HG02588 (cell line): ENCODE measurements at regions not wholly inside any gene's neighbourhood (a gene's known extent, or its start where the extent isn't known, plus 50 kb on each side); places are given as distances from the start of the nearest gene placed in this dataset.

ENCODE experiments used
- ATAC-seq: cut with Tn5 transposase; IDR thresholded peaks from one replicate; pipeline ENCODE4 v1.9.1; 2021; ENCODE audit warnings: mild to moderate bottlenecking, moderate library complexity; ENCODE audit not compliant: unreplicated experiment

GRCh38 chr10:128418819-128419218, 292.6 kb upstream of the MKI67 start:
- ATAC-seq, result no peak

DNA sequence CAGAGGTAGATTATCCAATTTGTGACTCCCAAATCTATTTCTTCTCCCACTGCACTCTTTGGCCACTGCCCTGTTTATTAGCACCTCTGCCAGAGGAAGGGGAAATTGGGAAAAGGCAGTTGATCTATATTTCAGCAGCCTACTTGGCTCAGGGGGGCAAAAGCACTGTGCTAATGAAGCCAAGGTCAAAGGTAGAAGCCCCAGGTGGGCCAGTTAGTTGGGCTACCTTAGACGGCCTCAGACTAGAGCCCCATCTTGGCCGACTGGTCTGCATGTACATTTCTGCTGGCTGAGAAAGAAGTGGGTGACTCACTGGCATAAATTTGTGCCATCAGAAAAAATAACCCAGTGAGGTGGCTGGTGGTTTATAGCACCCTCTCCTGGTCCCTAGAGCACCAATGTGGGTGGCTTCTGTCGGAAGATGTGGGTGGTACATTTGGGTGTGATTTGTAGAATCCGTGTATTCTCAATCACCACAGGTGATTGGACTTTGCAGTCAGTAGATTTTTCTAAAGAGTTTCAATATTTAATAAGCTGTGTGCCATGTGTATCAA, 293.3 kb upstream of the MKI67 start:
- no peak for ATAC-seq

- no peak for ATAC-seq
Observed at GRCh38 chr10:128420623-128421022, 294.4 kb upstream of the MKI67 start.

- ATAC-seq, result no peak
Observed at GRCh38 chr10:128421371-128422160, 295.3 kb upstream of the MKI67 start.

DNA sequence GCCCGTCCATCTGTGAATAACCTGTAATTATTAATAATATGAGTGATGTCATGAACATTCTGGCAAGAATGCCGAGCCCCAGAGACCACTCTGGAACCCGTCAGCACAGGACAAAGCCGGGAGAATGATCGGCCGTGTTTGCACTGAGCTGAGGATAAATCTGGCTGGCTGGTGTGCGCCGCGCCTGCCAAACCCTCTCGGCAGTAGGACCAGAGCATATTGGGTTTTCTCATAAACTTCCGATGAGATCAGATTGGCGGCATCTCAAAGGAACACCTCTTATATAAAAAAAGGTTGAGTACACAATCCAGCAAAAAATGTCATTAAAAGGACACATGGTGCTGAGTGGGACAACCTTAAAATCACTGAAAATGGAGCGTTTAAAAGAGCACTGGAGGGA, 296.0 kb upstream of the MKI67 start:
- ATAC-seq, result no peak

- ATAC-seq, result no peak
Observed at GRCh38 chr10:128422999-128423398, 296.8 kb upstream of the MKI67 start.

DNA sequence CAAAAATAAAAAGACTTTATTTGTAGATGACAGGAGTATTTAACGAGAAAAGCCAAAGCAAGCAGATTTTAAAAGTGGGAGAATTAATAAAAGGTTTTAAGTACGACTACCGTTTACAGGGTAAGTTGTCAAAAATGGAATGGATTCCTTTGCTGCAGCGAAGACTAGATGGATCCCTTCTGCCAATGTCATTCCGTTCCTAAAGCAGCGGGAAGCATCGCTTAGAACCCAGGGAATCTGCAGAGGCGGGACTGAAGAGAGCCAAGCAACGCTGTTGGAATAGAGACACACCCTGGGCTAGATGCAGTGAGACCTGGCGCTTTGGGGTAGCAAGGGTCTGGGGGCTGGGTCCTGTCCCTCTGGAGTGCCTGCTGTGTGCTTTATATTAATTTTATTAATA, 303.1 kb upstream of the MKI67 start:
- ATAC-seq, result no peak

DNA sequence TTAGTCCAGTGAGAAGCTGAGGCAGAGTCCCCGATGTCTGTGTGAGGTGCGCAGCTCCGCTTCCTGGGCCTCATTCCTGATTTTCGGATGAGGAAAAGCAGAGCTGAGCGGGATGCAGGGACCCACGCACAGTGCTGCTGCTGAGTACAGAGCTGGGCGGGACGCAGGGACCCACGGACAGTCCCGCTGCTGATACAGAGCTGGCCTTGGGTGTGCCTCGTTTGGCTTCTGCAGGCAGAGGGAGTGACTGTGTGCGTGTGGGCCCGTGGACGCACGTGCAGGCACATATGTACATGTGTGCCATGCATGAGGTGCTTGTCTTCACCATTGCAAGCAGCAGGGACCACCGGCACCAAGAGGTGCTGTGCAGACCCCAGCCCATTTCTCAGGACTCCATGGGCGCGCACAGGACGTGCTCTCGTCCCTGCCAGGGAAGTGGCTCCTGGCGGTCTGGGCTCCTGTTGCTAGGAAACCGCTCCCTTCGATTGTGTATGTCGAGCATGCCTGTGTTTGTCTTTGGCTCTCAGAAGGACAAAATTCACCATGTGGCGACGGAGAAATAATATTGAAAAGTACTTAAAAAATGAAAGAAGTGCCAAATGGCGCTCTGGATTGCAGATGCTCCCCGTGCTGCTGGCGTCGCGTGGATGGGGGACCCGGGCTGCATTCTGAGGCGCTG, 303.8 kb upstream of the MKI67 start:
- no peak for ATAC-seq

GRCh38 chr10:128431083-128431482, 304.9 kb upstream of the MKI67 start:
- ATAC-seq, result no peak

- ATAC-seq, result no peak
Observed at GRCh38 chr10:128431506-128431905, 305.3 kb upstream of the MKI67 start.

GRCh38 chr10:128432011-128432410, 305.8 kb upstream of the MKI67 start:
- no peak for ATAC-seq

DNA sequence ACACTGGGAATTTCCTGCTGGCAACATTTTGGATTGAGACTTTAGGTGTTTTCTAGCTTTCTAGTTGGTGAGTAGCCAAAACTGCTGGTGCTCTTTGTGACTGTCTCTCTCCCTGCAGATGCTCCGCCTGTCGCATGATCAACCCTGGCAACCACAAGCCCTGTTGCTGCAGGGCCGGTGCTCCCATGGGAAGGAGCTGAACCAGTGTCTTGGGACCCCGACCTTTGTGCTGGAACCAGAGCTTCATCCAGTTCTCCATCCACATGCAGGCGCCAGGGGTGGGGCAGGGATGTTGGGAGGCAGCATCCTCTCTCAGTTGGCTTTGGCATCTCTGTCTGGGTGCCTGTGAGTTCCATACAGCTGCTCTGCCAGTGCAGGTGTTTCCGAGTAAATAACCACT, 306.2 kb upstream of the MKI67 start:
- no peak for ATAC-seq

DNA sequence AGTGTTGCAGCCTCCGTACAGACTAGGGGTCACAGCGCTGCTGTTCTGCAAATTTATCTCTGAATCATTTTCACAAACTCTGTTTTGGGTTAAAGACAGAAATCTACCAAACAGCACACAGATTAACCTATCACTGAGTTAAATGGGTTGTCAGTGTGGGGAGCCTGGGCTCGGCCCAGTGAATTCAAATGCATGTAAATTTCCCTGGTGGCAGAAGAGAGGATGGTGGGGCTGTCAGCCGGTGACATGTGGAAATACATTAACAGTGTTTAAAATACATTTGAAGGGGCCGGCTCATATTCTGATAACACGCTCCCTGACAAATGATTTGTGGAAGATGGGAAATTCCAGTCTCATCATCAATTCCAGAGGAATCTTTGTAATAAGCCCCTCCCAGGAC, 309.6 kb upstream of the MKI67 start:
- no peak for ATAC-seq

DNA sequence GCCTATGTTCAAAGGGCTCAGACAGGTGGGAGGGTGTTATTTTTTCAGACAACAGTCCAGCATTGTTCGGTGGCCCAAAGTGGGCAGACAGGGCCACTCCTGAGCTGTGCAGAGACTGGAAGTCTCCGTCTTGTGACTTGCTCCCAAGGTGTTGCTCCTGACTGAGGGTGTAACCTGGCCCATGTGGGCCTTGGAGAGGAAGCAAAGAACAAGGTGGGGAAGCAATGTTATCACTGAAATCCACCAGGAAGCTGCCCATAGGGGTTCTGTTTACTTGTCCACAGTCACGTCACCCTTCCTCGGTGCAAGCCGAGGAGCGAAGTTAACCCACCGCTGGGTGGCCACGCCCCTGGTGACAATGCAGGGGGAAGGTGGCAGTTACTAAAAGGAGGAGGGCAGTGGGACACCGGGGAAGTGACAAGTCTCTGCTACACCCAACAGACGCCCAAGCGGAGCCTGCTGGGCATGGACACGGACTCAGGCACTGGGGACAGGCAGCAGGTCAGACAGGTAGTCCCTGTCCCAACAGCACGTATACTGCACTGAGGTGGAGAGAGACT, 311.6 kb upstream of the MKI67 start:
- no peak for ATAC-seq

DNA sequence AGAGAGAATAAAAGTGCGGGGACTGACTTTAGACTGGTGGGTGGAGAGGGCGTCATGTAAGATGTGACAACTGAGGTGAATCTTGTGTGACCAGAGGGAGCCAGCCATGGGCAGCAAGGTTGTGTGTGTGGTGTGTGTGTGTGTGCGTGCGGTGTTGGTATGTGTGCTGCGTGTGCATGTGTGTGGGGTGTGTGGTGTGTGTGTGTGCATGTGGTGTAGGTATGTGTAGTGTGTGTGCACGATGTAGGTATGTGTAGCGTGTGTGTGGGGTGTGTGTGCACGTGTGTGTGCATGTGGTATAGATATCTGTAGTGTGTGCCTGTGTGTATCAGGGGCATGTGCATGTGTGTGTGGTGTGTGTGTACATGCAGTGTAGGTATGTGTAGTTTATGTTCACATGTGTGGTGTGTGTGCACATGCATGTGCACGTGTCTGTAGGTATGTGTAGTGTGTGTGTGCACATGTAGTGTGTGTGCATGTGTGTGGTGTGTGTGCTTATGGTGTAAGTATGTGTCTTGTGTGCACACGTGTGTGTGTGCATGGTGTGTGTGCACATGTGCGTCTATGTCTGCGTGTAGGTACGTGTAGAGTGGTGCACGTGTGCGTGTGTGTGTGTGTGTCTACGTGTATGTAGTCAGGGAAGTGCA, 312.3 kb upstream of the MKI67 start:
- ATAC-seq, result no peak

DNA sequence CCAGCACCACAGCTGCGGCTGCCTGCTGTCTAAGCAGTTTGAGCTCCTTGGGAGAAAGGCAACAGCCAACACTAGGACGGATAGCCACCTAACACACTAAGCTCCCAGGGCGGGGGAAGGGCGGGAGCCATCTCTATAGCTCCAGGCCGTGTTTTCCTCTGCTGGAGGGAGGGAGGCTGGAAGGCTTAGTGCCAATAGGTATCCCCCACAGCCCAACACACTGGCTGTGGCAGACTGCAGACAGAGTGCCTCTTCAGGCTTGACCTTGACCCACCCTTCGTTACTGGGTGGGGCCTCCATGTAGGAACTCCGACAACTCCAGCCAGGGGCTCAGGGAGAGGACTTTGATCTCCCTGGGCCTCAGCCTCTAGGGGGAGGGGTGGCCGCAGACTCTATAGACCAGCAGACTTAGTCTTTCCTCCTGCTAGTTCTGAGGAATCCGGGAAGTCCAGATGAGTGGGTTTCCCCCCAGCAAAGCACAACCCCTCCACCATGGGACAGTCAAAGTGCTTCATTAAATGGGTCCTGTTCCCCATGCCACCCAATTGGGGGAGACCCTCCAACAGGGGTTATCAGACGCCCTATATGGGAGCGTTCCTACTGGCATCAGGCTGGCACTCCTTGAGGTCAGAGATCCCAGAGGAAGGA, 314.4 kb upstream of the MKI67 start:
- ATAC-seq, result no peak

GRCh38 chr10:128443925-128444518, 317.8 kb upstream of the MKI67 start:
- no peak for ATAC-seq

- no peak for ATAC-seq
Observed at GRCh38 chr10:128448796-128449195, 322.6 kb upstream of the MKI67 start.

DNA sequence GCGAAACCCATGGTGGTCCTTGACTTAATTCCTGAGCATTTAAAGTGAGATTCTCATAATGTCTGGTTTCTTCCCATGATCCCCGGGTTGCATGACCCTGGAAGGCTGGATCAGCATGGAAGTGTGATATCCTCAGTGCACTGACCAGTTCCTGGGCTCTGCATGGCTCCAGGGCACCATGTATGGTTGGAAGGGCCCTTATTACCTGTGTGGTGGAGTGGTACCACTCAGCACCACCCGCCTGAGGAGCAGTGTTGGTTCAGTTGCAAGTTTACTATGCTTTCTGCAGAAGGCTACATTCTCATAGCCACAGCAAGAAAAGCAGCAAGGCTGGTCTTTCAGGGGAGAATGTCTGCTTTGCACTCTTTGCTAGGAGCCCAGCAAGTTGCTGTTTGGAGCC, 325.7 kb upstream of the MKI67 start:
- no peak for ATAC-seq

DNA sequence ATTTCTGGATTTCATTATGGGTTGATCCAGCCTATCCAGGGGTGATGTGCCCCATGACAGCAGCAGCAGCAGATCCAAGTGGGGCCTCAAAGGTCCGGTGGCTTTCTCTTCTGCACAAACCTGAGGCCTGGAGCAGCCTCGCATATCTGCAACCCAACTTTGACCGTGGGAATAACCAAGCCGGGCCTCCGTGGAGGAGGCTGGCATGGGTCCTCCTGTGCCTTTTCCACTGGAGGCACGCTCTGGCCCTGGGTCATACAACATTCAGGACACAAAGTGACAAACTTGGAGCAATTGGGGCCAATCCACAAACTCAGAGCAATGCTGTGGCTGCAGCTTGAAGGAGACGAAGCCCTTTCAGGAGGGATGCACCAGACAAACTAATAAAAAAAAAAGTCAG, 330.0 kb upstream of the MKI67 start:
- no peak for ATAC-seq

GRCh38 chr10:128457136-128457535, 330.9 kb upstream of the MKI67 start:
- no peak for ATAC-seq
